GM21367 (cell line): ENCODE measurements at regions not wholly inside any gene's neighbourhood (a gene's known extent, or its start where the extent isn't known, plus 50 kb on each side); places are given as distances from the start of the nearest gene placed in this dataset.
"Not testable (repeated sequence)": the region's sequence is repeated elsewhere in the genome, so short reads cannot be mapped to it uniquely, and the experiment has no call there.

Source experiments
- ATAC-seq: cut with Tn5 transposase; IDR thresholded peaks from one replicate; pipeline ENCODE4 v1.9.1; 2021; ENCODE audit not compliant: unreplicated experiment

- no peak for ATAC-seq
Measured at GRCh38 chr10:63077800-63078199, 55.3 kb upstream of the NRBF2 start.

- no peak for ATAC-seq
Measured at GRCh38 chr10:63072951-63073350, 60.2 kb upstream of the NRBF2 start.

GRCh38 chr10:63071145-63071544 lies 62.0 kb upstream of the NRBF2 start:
- ATAC-seq, result no peak

GRCh38 chr10:63069318-63069717 lies 63.8 kb upstream of the NRBF2 start:
- no peak for ATAC-seq

DNA sequence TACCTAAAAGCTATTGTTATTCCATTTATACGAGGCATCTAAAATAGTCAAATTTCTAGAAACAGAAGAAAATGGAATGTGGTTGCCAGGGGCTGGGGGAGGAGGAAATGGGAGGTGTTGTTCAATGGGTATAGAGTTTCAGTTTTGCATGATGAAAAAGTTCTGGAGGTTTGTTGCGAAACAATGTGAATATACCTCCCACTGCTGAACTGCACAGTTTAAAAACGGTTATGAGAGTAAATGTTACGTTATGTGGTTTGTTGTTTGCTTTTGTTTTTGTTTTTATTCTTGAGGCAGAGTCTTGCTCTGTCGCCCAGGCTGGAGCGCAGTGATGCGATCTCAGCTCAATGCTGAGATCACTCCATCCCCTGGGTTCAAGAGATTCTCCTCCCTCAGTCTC lies 64.9 kb upstream of the NRBF2 start:
- ATAC-seq, result no peak

- no peak for ATAC-seq
Measured at GRCh38 chr10:63066606-63067005, 66.5 kb upstream of the NRBF2 start.

- ATAC-seq, result no peak
Measured at GRCh38 chr10:63064706-63065105, 68.4 kb upstream of the NRBF2 start.

- ATAC-seq, result no peak
Measured at GRCh38 chr10:63058236-63058635, 74.9 kb upstream of the NRBF2 start.

DNA sequence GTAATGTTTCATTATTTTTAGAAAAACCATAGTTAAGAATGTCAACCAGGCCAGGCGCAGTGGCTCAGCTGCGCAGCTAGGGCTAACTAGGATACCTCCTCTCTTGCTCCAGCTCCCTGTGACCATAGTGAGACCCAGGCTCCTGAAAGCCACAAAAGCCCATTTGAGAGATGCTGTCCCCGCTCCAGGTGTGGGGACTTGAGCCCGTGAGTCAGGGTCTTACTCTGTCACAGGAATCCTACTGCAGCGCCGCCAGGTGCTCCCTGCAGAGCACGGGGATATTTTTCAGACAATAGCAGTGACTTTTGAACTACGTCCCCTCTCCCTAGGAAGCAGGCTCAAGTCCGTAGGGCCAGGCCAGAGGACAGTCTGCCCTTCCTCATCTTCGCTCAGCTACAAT lies 75.6 kb upstream of the NRBF2 start:
- no peak for ATAC-seq

- ATAC-seq, result no peak
Measured at GRCh38 chr10:63055705-63056104, 77.4 kb upstream of the NRBF2 start.

GRCh38 chr10:63054889-63055611 lies 78.1 kb upstream of the NRBF2 start:
- no peak for ATAC-seq

DNA sequence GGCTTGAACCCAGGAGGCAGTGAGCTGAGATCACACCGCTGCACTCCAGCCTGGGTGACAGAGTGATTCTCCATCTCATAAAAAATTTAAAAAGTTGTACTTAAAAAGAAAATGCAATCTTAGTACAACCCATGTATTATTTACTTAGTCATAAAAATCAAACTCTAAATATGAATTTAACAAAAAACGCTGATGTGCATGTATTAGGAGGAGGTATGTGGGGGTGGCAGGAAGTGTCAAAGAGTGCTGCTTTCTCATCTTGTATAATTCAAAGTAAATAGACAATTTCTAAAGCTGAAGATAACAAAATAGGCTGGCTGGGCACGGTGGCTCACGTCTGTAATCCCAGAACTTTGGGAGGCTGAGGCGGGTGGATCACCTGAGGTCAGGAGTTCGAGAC lies 81.0 kb upstream of the NRBF2 start:
- ATAC-seq, result no peak

GRCh38 chr10:63042256-63042655 lies 90.9 kb upstream of the NRBF2 start:
- no peak for ATAC-seq

DNA sequence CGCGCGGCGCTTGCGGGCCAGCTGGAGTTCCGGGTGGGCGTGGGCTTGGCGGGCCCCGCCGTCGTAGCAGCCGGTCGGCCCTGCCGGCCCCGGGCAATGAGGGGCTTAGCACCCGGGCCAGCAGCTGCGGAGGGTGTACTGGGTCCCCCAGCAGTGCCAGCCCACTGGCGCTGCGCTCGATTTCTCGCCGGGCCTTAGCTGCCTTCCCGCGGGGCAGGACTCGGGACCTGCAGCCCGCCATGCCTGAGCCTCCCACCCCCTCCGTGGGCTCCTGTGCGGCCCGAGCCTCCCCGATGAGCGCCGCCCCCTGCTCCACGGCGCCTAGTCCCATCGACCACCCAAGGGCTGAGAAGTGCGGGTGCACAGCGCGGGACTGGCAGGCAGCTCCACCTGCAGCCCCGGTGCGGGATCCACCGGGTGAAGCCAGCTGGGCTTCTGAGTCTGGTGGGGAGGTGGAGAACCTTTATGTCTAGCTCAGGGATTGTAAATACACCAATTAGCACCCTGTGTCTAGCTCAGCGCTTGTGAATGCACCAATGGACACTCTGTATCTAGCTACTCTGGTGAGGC lies 99.4 kb upstream of the NRBF2 start:
- not testable (repeated sequence) for ATAC-seq

DNA sequence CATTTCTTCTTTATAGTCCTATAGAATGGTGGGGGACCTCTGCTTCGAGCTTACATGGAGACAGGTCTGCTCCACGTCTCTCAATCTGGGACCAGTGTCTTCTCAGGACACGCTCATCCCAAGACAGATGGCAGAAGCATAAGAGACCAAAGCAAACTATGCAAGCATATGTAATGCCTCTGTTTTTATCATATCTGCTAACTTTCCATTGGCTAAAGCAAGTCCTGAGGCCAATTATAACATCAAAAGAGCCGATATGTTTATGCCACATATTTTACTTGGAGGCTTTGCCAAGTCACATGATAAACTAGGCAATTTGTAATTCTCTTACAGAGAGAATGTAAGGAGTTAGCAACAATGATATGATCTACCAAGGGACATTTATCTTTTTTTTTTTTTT lies 102.6 kb upstream of the NRBF2 start:
- no peak for ATAC-seq

- no peak for ATAC-seq
Measured at GRCh38 chr10:63027531-63027930, 105.6 kb upstream of the NRBF2 start.

- no peak for ATAC-seq
Measured at GRCh38 chr10:63021225-63021624, 111.9 kb upstream of the NRBF2 start.

DNA sequence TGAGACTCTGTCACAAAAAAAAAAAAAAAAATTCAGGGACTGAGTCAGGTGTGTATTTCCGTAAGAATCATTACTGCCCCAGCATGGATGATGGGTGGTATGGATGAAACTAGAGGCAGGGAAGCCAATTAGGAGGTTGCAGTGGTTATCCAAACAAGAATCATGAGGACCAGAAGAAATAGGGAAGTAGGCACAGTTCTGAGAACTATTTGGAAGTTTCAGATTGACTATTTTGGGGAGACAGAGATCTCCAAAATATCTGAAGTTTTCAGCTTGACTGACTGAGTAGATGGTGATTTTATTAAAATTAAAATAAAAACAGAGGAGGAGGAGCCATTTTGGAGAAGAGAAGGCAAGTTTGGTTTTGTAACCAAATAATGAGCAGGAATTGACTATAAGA lies 119.4 kb upstream of the NRBF2 start:
- no peak for ATAC-seq

DNA sequence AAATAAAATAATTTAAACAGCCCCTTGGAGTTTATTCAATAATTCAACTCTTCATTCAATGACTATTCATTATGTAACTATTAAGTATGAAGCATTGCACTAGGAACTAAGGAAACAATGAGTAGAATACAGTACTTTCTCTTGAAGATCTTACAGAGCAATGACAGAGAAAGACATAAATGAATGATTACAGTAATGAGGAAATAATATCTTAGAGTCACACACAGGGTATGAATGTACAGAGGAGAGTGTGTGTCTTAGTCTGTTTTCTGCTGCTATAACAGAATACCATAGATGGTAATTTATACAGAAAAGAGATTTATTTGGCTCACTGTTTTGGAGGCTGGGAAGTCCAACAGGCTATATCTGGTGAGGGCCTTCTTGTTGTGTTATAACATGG lies 120.5 kb upstream of the NRBF2 start:
- no peak for ATAC-seq

DNA sequence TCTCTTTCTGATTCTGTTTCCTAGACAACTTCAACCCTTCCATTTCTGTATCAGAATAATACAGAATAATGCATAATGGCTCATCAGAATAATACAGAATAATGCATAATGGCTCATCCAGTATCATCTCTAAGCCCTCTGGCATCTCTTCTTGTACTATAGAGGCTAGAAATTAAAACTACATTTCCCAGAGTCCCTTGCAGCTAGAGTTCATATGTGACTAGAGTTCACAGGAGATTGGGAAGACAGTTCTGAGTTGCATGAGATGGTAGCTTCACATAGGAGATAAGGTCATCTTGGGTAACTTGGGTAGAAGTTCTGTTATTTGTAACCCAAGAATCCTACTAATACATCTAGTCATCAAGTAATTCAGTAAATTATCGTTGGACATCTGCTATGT lies 122.9 kb upstream of the NRBF2 start:
- ATAC-seq, result no peak

DNA sequence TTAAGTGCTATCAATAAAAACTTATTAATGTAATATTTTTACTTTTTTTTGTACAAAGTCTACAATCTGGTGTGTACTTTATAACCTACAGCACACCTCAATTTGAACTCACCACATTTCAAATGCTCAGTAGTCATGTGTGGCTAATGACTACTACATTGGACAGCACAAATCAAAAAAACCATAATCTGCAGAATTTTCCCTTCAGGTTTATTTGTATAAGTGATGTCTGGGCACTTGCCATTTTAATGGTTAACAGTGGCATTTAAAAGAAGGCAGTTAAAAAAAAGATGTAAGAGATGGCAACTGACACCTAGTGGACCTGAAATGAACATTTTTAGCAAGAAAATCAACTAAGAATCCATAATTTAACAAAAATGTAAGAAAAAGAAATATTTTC lies 124.6 kb upstream of the NRBF2 start:
- no peak for ATAC-seq

DNA sequence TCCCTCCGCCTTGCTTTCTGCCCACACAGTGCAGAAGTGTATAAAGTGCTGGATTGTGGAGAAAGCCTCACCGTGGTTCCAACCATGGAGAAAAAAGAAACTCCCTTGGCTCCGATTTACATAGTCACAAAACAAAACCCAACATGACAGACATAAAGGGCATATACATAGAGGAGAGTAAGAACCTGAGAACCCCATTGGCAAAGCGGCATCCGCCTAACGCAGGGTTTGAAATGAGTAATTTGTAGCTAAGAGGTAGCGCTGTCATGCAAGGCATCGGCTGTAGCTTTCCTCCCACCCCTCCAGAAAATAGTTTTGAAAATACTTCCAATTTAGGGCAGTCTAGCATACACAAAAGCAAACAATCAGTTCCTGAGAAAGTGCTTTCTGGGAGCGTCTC lies 126.0 kb upstream of the NRBF2 start:
- no peak for ATAC-seq

DNA sequence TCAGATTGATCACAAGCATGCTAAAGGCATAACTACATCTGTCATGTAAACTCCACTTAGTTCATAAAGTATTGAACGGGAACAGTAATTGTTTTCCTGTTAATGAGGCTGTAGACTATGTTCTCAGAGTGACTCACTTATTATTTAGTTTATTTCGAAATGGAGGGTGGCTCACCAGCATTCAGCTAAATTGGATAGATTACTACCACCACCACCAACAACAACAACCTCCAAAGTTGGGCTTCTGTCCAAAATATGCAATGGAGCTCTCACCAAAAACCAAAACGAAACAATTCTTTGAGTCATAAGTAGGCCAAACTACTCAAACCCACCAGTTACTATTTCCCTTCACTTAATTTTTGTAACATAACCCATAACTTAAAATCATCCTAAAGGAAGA lies 127.9 kb upstream of the NRBF2 start:
- ATAC-seq, result no peak
